Endothelial cell (in vitro differentiated cells): ENCODE measurements at regions not wholly inside any gene's neighbourhood (a gene's known extent, or its start where the extent isn't known, plus 50 kb on each side); places are given as distances from the start of the nearest gene placed in this dataset.
"Not testable (repeated sequence)": the region's sequence is repeated elsewhere in the genome, so short reads cannot be mapped to it uniquely, and the experiment has no call there.

ENCODE experiments used
- DNase-seq: peaks from one replicate; pipeline ENCODE4 v3.0.0; 2021; ENCODE audit warnings: low spot score
- H3K27ac Mint-ChIP-seq: one replicate; pipeline ENCODE4 v1.8.0; 2021; ENCODE audit warnings: mixed read lengths, inconsistent platforms; ENCODE audit not compliant: unreplicated experiment
- H3K27me3 Mint-ChIP-seq: one replicate; pipeline ENCODE4 v1.8.0; 2021; ENCODE audit warnings: mild to moderate bottlenecking, moderate library complexity, mixed read lengths, inconsistent platforms; ENCODE audit not compliant: unreplicated experiment
- H3K36me3 Mint-ChIP-seq: one replicate; pipeline ENCODE4 v1.8.0; 2021; ENCODE audit warnings: mild to moderate bottlenecking, low read depth, mixed read lengths, inconsistent platforms; ENCODE audit not compliant: unreplicated experiment
- H3K4me1 Mint-ChIP-seq: one replicate; pipeline ENCODE4 v1.8.0; 2021; ENCODE audit warnings: mild to moderate bottlenecking, mixed read lengths, inconsistent platforms; ENCODE audit not compliant: unreplicated experiment
- H3K4me3 Mint-ChIP-seq: one replicate; pipeline ENCODE4 v1.8.0; 2021; ENCODE audit warnings: mild to moderate bottlenecking, mixed read lengths, inconsistent platforms; ENCODE audit not compliant: unreplicated experiment
- H3K9me3 Mint-ChIP-seq: one replicate; pipeline ENCODE4 v1.8.0; 2021; ENCODE audit warnings: mixed read lengths, inconsistent platforms; ENCODE audit not compliant: unreplicated experiment
- CTCF ChIP-seq: fragments of 200-600 bp; sonication (generic); IDR thresholded peaks from one replicate; pipeline ENCODE4 v1.5.0; 2021; ENCODE audit warnings: antibody characterized with exemption; ENCODE audit not compliant: unreplicated experiment

- TF ChIP-seq CTCF, result no peak
- no peaks in the 10 kb centered on the region for H3K36me3 Mint-ChIP-seq
- no peaks in the 10 kb centered on the region for H3K4me1 Mint-ChIP-seq
- DNase-seq, result no peak
- H3K4me3 Mint-ChIP-seq, result no peak overlapping the region
- no peak overlapping the region for H3K27ac Mint-ChIP-seq
- H3K27me3 Mint-ChIP-seq, result no peaks in the 10 kb centered on the region
- H3K9me3 Mint-ChIP-seq, result no peaks in the 10 kb centered on the region
Observed at GRCh38 chr1:215023155-215023832, 59.2 kb upstream of the KCNK2 start.

GRCh38 chr1:215028954-215029353 is 53.6 kb upstream of the KCNK2 start:
- no peaks in the 10 kb centered on the region for H3K27me3 Mint-ChIP-seq
- no peaks in the 10 kb centered on the region for H3K9me3 Mint-ChIP-seq
- H3K4me3 Mint-ChIP-seq, result no peak overlapping the region
- H3K4me1 Mint-ChIP-seq, result no peaks in the 10 kb centered on the region
- H3K27ac Mint-ChIP-seq, result no peak overlapping the region
- peak; percentile 47 for TF ChIP-seq CTCF
- DNase-seq, result no peak
- no peaks in the 10 kb centered on the region for H3K36me3 Mint-ChIP-seq

- H3K4me3 Mint-ChIP-seq, H3K4me1 Mint-ChIP-seq, DNase-seq, H3K27ac Mint-ChIP-seq, H3K36me3 Mint-ChIP-seq, H3K9me3 Mint-ChIP-seq, H3K27me3 Mint-ChIP-seq: not testable (repeated sequence)
Observed at GRCh38 chr1:215030581-215030980, 52.0 kb upstream of the KCNK2 start.

- Mint-ChIP-seq H3K27me3 (no peaks in the 10 kb centered on the region), H3K36me3 (no peaks in the 10 kb centered on the region), H3K4me3 (no peak overlapping the region), H3K4me1 (no peaks in the 10 kb centered on the region), H3K27ac (no peak overlapping the region), H3K9me3 (no peaks in the 10 kb centered on the region)
- no peak for DNase-seq
- no peak for TF ChIP-seq CTCF
Observed at GRCh38 chr1:215031392-215031791, 51.1 kb upstream of the KCNK2 start.
